Activated CD4-positive, alpha-beta T cell treated with anti-CD3 and anti-CD28 coated beads, Interleukin-2, amount 10 ng/mL, durations not matched to agents 24 days and 14 days (primary cell): ENCODE measurements at regions not wholly inside any gene's neighbourhood (a gene's known extent, or its start where the extent isn't known, plus 50 kb on each side); places are given as distances from the start of the nearest gene placed in this dataset.

Source experiments
- DNase-seq: peaks from one replicate; pipeline ENCODE4 v3.0.0; 2022
- H3K27ac Mint-ChIP-seq: one replicate; pipeline ENCODE4 v1.8.0; 2022; ENCODE audit warnings: mild to moderate bottlenecking, mixed read lengths
- H3K27me3 Mint-ChIP-seq: one replicate; pipeline ENCODE4 v1.8.0; 2022; ENCODE audit warnings: mixed read lengths
- H3K36me3 Mint-ChIP-seq: one replicate; pipeline ENCODE4 v1.8.0; 2022; ENCODE audit warnings: low read depth, mild to moderate bottlenecking, mixed read lengths
- H3K4me1 Mint-ChIP-seq: one replicate; pipeline ENCODE4 v1.8.0; 2021; ENCODE audit warnings: mixed read lengths
- H3K4me3 Mint-ChIP-seq: one replicate; pipeline ENCODE4 v1.8.0; 2022; ENCODE audit warnings: mild to moderate bottlenecking, moderate library complexity, mixed read lengths
- H3K9me3 Mint-ChIP-seq: one replicate; pipeline ENCODE4 v1.8.0; 2021; ENCODE audit warnings: mixed read lengths
- intact Hi-C: fragments of 100-400 bp; cut with micrococcal nuclease; formaldehyde crosslinking; loops from one replicate; pipeline ENCODE4 v1.15.1; 2023

- no peak for DNase-seq
- intact Hi-C loops, result no loop called here
- Mint-ChIP-seq H3K27me3 (no peaks in the 10 kb centered on the region), H3K4me3 (no peak overlapping the region), H3K9me3 (no peaks in the 10 kb centered on the region), H3K4me1 (no peaks in the 10 kb centered on the region), H3K36me3 (no peaks in the 10 kb centered on the region), H3K27ac (no peak overlapping the region)
Measured at GRCh38 chr10:130867446-130868194, 443.9 kb downstream of the TCERG1L start.

DNA sequence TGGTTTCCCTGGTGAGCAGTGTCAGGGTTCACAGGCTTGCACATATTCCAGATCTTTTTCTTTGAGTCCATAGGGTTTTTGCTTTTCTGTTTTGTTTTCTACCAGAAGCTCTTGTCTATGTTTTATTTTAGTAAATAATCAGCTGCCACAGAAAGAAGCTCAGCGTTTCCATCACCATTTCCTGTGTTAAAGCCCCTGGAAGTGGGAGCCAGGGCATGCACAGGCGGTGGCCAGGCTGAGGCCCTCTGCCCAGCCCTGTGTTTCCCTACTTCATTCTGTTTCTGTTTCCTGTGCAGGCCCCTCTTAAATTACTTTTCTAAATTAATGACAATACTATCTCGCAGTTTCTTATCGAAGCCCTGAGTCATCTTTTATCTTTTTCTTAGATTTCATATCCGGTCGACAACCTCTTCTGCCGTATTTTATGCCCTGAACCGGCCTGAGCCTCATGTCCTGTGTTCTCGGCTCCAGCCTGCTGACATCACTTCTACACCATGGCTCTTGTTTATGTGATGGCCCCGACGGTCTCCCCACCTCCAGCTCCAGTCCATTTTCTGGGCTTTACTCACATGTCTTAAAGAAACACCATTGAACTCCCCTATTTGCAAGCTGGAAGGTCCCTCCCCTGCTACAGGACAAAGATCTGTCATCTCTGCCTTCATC, 442.2 kb downstream of the TCERG1L start:
- Mint-ChIP-seq H3K27ac (no peak overlapping the region), H3K4me3 (no peak overlapping the region), H3K9me3 (no peaks in the 10 kb centered on the region), H3K27me3 (no peaks in the 10 kb centered on the region), H3K4me1 (no peaks in the 10 kb centered on the region), H3K36me3 (no peaks in the 10 kb centered on the region)
- intact Hi-C loops, result no loop called here
- DNase-seq, result no peak

GRCh38 chr10:130871406-130871805, 440.1 kb downstream of the TCERG1L start:
- Mint-ChIP-seq H3K4me3 (no peak overlapping the region), H3K27ac (no peak overlapping the region), H3K9me3 (no peaks in the 10 kb centered on the region), H3K4me1 (no peaks in the 10 kb centered on the region), H3K36me3 (no peaks in the 10 kb centered on the region), H3K27me3 (no peaks in the 10 kb centered on the region)
- intact Hi-C loops, result no loop called here
- no peak for DNase-seq

DNA sequence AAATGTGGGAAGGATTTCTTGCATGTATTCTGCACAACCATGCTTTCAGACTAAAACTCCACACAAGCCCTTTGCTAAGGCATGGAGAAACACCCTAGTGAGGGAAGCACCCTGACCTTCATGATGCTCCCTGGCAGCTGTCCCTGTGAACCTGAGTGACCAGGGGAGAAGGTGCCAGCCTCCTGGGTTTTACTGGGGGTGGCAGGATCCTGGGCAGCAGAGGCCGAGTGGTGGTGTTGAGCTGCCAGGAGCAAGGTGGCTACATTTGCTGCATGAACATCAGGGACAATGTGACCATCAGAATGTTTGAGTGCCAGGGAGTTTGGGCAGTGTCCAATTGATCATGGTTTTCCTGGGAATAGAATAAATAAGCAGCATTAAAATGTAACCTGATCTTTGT, 437.9 kb downstream of the TCERG1L start:
- no peaks in the 10 kb centered on the region for H3K27me3 Mint-ChIP-seq
- intact Hi-C loops, result no loop called here
- no peaks in the 10 kb centered on the region for H3K36me3 Mint-ChIP-seq
- no peak for DNase-seq
- H3K9me3 Mint-ChIP-seq, result no peaks in the 10 kb centered on the region
- H3K27ac Mint-ChIP-seq, result no peak overlapping the region
- H3K4me1 Mint-ChIP-seq, result no peaks in the 10 kb centered on the region
- no peak overlapping the region for H3K4me3 Mint-ChIP-seq

- DNase-seq, result no peak
- H3K4me3 Mint-ChIP-seq, result no peak overlapping the region
- intact Hi-C loops, result no loop called here
- H3K27ac Mint-ChIP-seq, result no peak overlapping the region
- no peaks in the 10 kb centered on the region for H3K27me3 Mint-ChIP-seq
- H3K4me1 Mint-ChIP-seq, result no peaks in the 10 kb centered on the region
- H3K9me3 Mint-ChIP-seq, result no peaks in the 10 kb centered on the region
- no peaks in the 10 kb centered on the region for H3K36me3 Mint-ChIP-seq
Measured at GRCh38 chr10:130875116-130875515, 436.4 kb downstream of the TCERG1L start.

DNA sequence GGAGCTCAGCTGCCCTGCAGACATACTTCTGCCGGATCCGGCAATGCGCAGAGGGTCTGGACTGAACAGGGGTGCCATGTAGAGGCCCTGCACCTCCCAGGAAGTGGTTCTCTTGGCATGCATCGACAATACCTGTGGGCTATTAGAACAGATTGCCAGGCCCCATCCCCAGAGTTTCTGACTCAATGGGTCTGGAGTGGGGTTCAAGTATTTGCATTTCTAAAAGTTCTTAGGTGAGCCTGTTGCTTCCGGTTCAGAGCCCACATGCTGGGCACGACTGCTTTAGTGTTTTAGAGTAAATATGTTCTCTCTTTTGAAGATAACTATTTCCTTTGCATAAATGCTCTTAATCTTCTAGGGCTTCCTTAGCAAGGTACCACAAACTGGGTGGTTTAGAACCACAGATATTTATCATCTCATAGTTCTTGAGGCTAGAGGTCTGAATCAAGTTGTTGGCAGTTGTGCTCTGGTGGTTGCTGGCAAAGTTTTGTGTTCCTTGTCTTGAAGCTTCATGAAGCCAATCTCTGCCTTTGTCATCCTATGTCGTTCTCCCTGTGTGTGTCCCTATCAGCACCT, 435.5 kb downstream of the TCERG1L start:
- H3K4me3 Mint-ChIP-seq, result no peak overlapping the region
- no peak for DNase-seq
- H3K36me3 Mint-ChIP-seq, result no peaks in the 10 kb centered on the region
- H3K9me3 Mint-ChIP-seq, result no peaks in the 10 kb centered on the region
- no peaks in the 10 kb centered on the region for H3K4me1 Mint-ChIP-seq
- intact Hi-C loops, result no loop called here
- H3K27me3 Mint-ChIP-seq, result no peaks in the 10 kb centered on the region
- H3K27ac Mint-ChIP-seq, result no peak overlapping the region

DNA sequence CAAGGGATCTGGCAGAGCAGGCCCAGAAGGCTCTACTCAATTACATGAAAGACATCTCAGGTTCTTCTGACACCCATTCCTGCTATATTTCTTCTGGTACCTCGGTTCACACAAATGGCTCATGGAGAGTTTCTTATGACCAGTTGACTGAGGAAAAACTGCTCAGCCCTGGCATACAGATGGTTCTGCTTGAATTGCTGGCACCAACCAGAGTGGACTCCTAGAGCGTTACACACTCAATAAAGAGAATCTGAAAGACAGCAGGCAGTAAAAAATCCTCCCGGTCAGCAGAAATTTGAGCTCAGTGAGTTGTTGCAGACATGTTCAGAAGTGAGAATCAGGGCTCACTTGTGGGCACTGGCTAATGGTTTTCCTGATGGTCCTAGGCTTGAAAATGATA, 434.4 kb downstream of the TCERG1L start:
- Mint-ChIP-seq H3K27ac (no peak overlapping the region), H3K27me3 (no peaks in the 10 kb centered on the region), H3K4me3 (no peak overlapping the region), H3K36me3 (no peaks in the 10 kb centered on the region), H3K4me1 (no peaks in the 10 kb centered on the region), H3K9me3 (no peaks in the 10 kb centered on the region)
- intact Hi-C loops, result no loop called here
- no peak for DNase-seq

DNA sequence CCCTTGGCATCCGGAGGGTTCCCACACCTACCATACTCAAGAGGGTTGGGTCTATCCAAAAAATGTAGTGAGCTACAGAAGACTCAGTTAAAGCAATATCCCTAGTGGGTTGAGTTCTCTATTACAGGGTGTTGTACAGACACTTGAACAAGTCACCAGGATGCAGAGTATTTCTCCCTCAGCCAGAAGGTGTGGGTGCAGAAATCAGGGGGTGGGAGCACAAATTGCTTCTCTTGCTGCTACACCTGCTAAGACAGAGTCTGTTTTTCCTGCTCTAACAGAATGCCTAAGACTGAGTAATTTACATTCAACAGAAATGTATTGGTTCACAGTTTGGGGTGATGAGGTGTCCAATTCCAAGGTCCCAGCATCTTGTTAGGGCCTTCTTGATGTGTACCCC, 433.4 kb downstream of the TCERG1L start:
- Mint-ChIP-seq H3K27me3 (no peaks in the 10 kb centered on the region), H3K27ac (no peak overlapping the region), H3K4me1 (no peaks in the 10 kb centered on the region), H3K36me3 (no peaks in the 10 kb centered on the region), H3K4me3 (no peak overlapping the region), H3K9me3 (no peaks in the 10 kb centered on the region)
- no peak for DNase-seq
- intact Hi-C loops, result no loop called here

DNA sequence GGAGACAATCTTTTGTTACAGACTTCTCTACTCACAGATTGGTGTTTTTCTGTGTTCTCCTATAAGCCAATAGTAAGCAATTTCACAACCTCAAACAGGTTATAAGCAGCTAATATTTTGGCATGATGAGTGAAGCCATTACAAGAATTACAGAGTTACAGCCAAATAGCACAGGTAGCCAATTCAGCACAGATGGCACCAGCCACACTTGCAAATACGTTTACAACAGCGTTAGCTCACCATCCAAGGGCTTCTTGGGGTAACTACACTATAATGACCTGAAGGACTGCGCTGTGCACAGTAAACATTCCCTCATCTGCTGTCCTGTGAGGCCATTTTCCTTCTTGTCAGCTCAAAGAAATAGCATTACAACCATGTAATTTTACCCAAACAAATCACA, 428.6 kb downstream of the TCERG1L start:
- Mint-ChIP-seq H3K4me3 (no peak overlapping the region), H3K27me3 (no peaks in the 10 kb centered on the region), H3K27ac (no peak overlapping the region), H3K9me3 (no peaks in the 10 kb centered on the region), H3K4me1 (no peaks in the 10 kb centered on the region), H3K36me3 (no peaks in the 10 kb centered on the region)
- intact Hi-C loops, result no loop called here
- no peak for DNase-seq

GRCh38 chr10:130884456-130884855, 427.1 kb downstream of the TCERG1L start:
- H3K36me3 Mint-ChIP-seq, result no peaks in the 10 kb centered on the region
- intact Hi-C loops, result no loop called here
- H3K27ac Mint-ChIP-seq, result no peak overlapping the region
- no peaks in the 10 kb centered on the region for H3K4me1 Mint-ChIP-seq
- no peaks in the 10 kb centered on the region for H3K27me3 Mint-ChIP-seq
- no peak overlapping the region for H3K4me3 Mint-ChIP-seq
- no peaks in the 10 kb centered on the region for H3K9me3 Mint-ChIP-seq
- no peak for DNase-seq

DNA sequence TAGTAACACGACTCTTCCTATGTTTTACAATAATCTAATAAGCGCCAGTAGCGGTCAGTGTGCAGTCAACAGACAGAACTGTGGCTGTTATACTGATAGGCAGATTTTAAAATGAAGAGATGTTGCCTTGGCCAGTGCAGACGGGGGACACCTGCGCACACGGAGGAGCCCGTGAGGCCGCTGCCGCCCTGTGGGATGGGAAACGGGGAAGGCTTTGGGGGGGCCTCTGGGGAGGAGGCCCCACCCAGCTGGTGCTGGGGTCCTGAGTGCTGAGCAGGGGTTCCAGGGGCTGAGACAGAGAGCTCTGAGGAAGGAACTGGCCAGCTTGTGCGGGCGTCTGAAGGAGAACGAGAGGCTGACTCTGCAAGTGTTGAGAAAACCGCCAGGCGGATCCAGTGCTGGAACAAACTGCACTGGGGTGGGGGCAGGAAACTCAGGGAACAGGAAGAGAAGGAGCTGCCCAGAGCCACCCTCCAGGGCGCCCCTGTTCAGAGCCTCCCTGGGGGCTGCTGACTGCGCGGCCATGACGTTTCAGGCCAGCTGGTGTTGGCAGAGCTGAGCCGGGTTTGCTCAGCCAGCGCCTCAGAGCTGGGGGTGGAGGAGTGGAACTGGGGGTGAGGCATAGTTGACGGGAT, 426.4 kb downstream of the TCERG1L start:
- no peak overlapping the region for H3K4me3 Mint-ChIP-seq
- no peaks in the 10 kb centered on the region for H3K36me3 Mint-ChIP-seq
- intact Hi-C loops, result no loop called here
- H3K27me3 Mint-ChIP-seq, result no peaks in the 10 kb centered on the region
- H3K4me1 Mint-ChIP-seq, result no peaks in the 10 kb centered on the region
- no peak for DNase-seq
- H3K9me3 Mint-ChIP-seq, result no peaks in the 10 kb centered on the region
- no peak overlapping the region for H3K27ac Mint-ChIP-seq

DNA sequence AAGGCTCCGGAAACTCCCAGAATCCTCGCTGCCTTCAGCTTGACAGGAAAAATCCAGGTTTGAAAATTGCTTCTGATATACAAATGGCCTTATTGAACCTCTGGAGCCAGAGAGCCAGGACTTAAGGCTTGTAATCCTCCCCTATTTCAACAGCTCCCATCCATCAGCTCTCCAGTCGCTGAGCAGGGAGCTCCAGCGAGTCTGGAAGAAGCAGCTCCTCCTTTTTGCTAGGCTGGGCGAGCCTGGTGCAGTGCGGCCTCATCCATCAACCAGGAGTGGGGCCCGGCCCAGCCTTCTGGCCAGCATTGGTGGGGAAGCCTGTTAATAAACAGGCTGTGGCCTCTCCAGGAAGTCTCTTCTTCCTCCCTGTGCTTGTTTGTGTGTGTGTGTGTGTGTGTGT, 424.4 kb downstream of the TCERG1L start:
- Mint-ChIP-seq H3K36me3 (no peaks in the 10 kb centered on the region), H3K27me3 (no peaks in the 10 kb centered on the region), H3K9me3 (no peaks in the 10 kb centered on the region), H3K27ac (no peak overlapping the region), H3K4me3 (no peak overlapping the region), H3K4me1 (no peaks in the 10 kb centered on the region)
- intact Hi-C loops, result no loop called here
- no peak for DNase-seq

DNA sequence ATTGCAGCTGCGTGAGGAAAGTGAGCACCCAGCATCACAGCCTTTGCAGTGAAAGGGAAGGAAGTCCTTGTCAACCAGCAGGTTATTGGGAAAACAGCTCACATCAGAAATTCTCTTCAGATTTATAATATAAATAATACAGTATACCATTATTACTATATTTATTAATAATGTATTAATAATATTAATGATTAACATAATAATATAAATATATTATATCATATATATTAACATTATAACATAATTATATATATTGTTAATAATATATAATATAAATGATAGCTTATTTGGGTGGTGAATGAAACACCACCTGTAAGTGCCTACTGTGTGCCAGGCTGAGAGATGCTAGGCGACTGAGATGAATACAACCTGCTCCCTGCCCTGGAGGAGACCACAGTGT, 423.0 kb downstream of the TCERG1L start:
- H3K4me1 Mint-ChIP-seq, result no peaks in the 10 kb centered on the region

GRCh38 chr10:130889240-130889639, 422.3 kb downstream of the TCERG1L start:
- H3K27ac Mint-ChIP-seq, result no peak overlapping the region

More for the DNA sequence above, 423.0 kb downstream of the TCERG1L start:
- H3K27me3 Mint-ChIP-seq, result no peaks in the 10 kb centered on the region
- no peak overlapping the region for H3K4me3 Mint-ChIP-seq
- intact Hi-C loops, result no loop called here
- H3K36me3 Mint-ChIP-seq, result no peaks in the 10 kb centered on the region
- H3K27ac Mint-ChIP-seq, result no peak overlapping the region
- H3K9me3 Mint-ChIP-seq, result no peaks in the 10 kb centered on the region
- no peak for DNase-seq

More at GRCh38 chr10:130889240-130889639, 422.3 kb downstream of the TCERG1L start:
- intact Hi-C loops, result no loop called here
- no peaks in the 10 kb centered on the region for H3K9me3 Mint-ChIP-seq
- no peak for DNase-seq
- H3K27me3 Mint-ChIP-seq, result no peaks in the 10 kb centered on the region
- no peaks in the 10 kb centered on the region for H3K4me1 Mint-ChIP-seq
- H3K36me3 Mint-ChIP-seq, result no peaks in the 10 kb centered on the region
- H3K4me3 Mint-ChIP-seq, result no peak overlapping the region
